ENCODE measurements at regions not wholly inside any gene's neighbourhood (a gene's known extent, or its start where the extent isn't known, plus 50 kb on each side); places are given as distances from the start of the nearest gene placed in this dataset.

DNA sequence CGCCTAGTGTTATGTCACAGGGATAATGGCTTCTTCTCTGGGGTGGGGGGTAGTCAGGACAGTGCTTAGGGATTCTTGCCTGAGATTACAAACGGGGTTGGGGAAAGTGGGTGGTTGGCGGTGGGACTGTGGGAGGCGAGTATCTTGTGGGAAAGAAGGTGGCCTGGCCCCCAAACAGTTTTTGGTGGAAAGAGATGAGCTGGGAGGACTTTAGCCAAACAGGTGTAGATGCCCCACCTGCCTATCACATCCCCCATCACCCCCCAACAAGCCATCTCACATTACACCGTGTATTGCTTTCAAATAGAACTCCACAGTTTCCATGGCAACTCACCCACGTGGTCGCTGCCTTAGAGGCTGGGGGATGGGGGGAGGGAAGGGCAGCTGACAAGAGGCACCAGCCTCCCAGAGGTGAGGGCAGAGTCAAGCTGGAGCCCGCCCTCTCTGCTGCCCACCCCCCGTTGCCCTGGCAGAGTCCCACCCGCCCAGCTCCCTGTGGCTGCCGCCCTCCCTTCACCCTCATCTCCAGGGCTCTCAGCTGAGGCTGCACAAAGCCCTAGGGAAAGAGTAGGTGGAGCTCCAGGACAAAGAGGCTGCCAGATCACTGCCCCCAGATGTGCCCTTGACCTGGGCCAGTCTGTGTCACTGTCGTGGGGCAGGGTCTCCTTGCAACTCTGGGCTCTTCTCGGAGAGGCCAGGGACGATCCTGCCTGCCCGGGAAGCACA lies 98.3 kb downstream of the LRRC74A start:
- TF ChIP-seq, protein P1, sequence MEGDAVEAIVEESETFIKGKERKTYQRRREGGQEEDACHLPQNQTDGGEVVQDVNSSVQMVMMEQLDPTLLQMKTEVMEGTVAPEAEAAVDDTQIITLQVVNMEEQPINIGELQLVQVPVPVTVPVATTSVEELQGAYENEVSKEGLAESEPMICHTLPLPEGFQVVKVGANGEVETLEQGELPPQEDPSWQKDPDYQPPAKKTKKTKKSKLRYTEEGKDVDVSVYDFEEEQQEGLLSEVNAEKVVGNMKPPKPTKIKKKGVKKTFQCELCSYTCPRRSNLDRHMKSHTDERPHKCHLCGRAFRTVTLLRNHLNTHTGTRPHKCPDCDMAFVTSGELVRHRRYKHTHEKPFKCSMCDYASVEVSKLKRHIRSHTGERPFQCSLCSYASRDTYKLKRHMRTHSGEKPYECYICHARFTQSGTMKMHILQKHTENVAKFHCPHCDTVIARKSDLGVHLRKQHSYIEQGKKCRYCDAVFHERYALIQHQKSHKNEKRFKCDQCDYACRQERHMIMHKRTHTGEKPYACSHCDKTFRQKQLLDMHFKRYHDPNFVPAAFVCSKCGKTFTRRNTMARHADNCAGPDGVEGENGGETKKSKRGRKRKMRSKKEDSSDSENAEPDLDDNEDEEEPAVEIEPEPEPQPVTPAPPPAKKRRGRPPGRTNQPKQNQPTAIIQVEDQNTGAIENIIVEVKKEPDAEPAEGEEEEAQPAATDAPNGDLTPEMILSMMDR (IDR thresholded peaks at IDR 0.05) = no peak
- TF ChIP-seq POLR2A (IDR thresholded peaks at IDR 0.05) = no peak

Measured in right lobe of liver (tissue), 4 donors.